ENCODE measurements at regions not wholly inside any gene's neighbourhood (a gene's known extent, or its start where the extent isn't known, plus 50 kb on each side); places are given as distances from the start of the nearest gene placed in this dataset.

- DNase-seq, result no peak
Observed at GRCh38 chr6:169960521-169960885, 209.1 kb downstream of the ERMARD start.

- peak; percentile 5 for DNase-seq
Observed at GRCh38 chr6:169960003-169960344, 208.6 kb downstream of the ERMARD start.

GRCh38 chr6:169959136-169960002 lies 207.9 kb downstream of the ERMARD start:
- DNase-seq, result peak; percentile 42

- no peak for DNase-seq
Observed at GRCh38 chr6:169958510-169958909, 207.1 kb downstream of the ERMARD start.

GRCh38 chr6:169957351-169957963 lies 206.0 kb downstream of the ERMARD start:
- DNase-seq, result no peak

- DNase-seq, result no peak
Observed at GRCh38 chr6:169956580-169956979, 205.2 kb downstream of the ERMARD start.

GRCh38 chr6:169955731-169956437 lies 204.5 kb downstream of the ERMARD start:
- no peak for DNase-seq

GRCh38 chr6:169954977-169955376 lies 203.6 kb downstream of the ERMARD start:
- DNase-seq, result no peak

GRCh38 chr6:169953686-169954085 lies 202.3 kb downstream of the ERMARD start:
- DNase-seq, result no peak

GRCh38 chr6:169950558-169950957 lies 199.1 kb downstream of the ERMARD start:
- DNase-seq, result no peak

- DNase-seq, result no peak
Observed at GRCh38 chr6:169949511-169950097, 198.2 kb downstream of the ERMARD start.

GRCh38 chr6:169946971-169947370 lies 195.5 kb downstream of the ERMARD start:
- DNase-seq, result no peak

GRCh38 chr6:169945117-169945516 lies 193.7 kb downstream of the ERMARD start:
- no peak for DNase-seq

- no peak for DNase-seq
Observed at GRCh38 chr6:169944415-169944814, 193.0 kb downstream of the ERMARD start.

GRCh38 chr6:169944061-169944337 lies 192.6 kb downstream of the ERMARD start:
- DNase-seq, result no peak

- no peak for DNase-seq
Observed at GRCh38 chr6:169943241-169944060, 192.0 kb downstream of the ERMARD start.

GRCh38 chr6:169942173-169942572 lies 190.8 kb downstream of the ERMARD start:
- DNase-seq, result no peak

- no peak for DNase-seq
Observed at GRCh38 chr6:169940481-169941271, 189.3 kb downstream of the ERMARD start.

GRCh38 chr6:169939554-169940164 lies 188.2 kb downstream of the ERMARD start:
- DNase-seq, result no peak

GRCh38 chr6:169938731-169939130 lies 187.3 kb downstream of the ERMARD start:
- DNase-seq, result no peak

GRCh38 chr6:169938262-169938701 lies 186.9 kb downstream of the ERMARD start:
- no peak for DNase-seq

Measured in activated CD4-positive, alpha-beta T cell treated with anti-CD3 and anti-CD28 coated beads for 1 hour (primary cell).